ENCODE measurements at regions not wholly inside any gene's neighbourhood (a gene's known extent, or its start where the extent isn't known, plus 50 kb on each side); places are given as distances from the start of the nearest gene placed in this dataset.

- peaks cover 1% of the 10 kb centered on the region; the same call in 1 of the 2 replicates for H3K36me3 Mint-ChIP-seq (ENCODE audit: low read depth)
- H3K4me1 Mint-ChIP-seq (ENCODE audit: low read depth) = no peaks in the 10 kb centered on the region
- no peaks in the 10 kb centered on the region for H3K27me3 Mint-ChIP-seq (ENCODE audit: insufficient read depth)
- H3K4me3 Mint-ChIP-seq = no peak overlapping the region
- H3K9me3 Mint-ChIP-seq = peaks cover 52% of the 10 kb centered on the region
- TF ChIP-seq, protein P1, sequence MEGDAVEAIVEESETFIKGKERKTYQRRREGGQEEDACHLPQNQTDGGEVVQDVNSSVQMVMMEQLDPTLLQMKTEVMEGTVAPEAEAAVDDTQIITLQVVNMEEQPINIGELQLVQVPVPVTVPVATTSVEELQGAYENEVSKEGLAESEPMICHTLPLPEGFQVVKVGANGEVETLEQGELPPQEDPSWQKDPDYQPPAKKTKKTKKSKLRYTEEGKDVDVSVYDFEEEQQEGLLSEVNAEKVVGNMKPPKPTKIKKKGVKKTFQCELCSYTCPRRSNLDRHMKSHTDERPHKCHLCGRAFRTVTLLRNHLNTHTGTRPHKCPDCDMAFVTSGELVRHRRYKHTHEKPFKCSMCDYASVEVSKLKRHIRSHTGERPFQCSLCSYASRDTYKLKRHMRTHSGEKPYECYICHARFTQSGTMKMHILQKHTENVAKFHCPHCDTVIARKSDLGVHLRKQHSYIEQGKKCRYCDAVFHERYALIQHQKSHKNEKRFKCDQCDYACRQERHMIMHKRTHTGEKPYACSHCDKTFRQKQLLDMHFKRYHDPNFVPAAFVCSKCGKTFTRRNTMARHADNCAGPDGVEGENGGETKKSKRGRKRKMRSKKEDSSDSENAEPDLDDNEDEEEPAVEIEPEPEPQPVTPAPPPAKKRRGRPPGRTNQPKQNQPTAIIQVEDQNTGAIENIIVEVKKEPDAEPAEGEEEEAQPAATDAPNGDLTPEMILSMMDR (IDR thresholded peaks at IDR 0.05) = no peak
- no peak overlapping the region for H3K27ac Mint-ChIP-seq
- no peak for DNase-seq
Observed at GRCh38 chr3:144864646-144865045, 893.0 kb downstream of the DIPK2A start.

DNA sequence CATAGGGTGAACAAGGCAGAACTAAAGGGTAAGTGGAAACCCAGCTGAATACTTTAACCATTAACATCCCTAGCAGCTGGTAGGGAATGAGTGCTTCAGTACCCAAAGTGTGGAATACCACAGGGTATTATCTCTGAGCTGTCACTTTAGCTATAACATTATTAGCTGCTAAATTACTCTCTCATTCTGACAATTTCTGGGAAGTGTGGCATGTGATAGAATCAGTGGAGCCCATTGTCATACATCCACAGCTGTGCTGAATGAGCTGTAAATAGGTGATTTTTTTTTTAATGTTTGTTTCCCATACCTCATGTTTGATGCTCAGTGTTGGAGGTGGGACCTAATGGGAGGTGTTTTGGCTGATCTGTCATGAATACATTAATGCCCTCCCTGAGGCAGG, 894.3 kb downstream of the DIPK2A start:
- H3K27ac Mint-ChIP-seq = no peak overlapping the region
- peaks cover 64% of the 10 kb centered on the region for H3K9me3 Mint-ChIP-seq
- TF ChIP-seq, protein P1 (IDR thresholded peaks at IDR 0.05) = no peak
- H3K4me3 Mint-ChIP-seq = no peak overlapping the region
- H3K27me3 Mint-ChIP-seq (ENCODE audit: insufficient read depth) = no peaks in the 10 kb centered on the region
- H3K36me3 Mint-ChIP-seq (ENCODE audit: low read depth) = peaks cover 4% of the 10 kb centered on the region; the same call in 1 of the 2 replicates
- H3K4me1 Mint-ChIP-seq (ENCODE audit: low read depth) = no peaks in the 10 kb centered on the region
- DNase-seq = no peak

GRCh38 chr3:144866476-144866875, 894.9 kb downstream of the DIPK2A start:
- peaks cover 63% of the 10 kb centered on the region for H3K9me3 Mint-ChIP-seq
- DNase-seq = no peak
- no peak overlapping the region for H3K27ac Mint-ChIP-seq
- no peak overlapping the region for H3K4me3 Mint-ChIP-seq
- peaks cover 4% of the 10 kb centered on the region; the same call in 1 of the 2 replicates for H3K36me3 Mint-ChIP-seq (ENCODE audit: low read depth)
- H3K27me3 Mint-ChIP-seq (ENCODE audit: insufficient read depth) = no peaks in the 10 kb centered on the region
- TF ChIP-seq, protein P1 (IDR thresholded peaks at IDR 0.05) = no peak
- no peaks in the 10 kb centered on the region for H3K4me1 Mint-ChIP-seq (ENCODE audit: low read depth)

GRCh38 chr3:144868506-144868905, 896.9 kb downstream of the DIPK2A start:
- TF ChIP-seq, protein P1 (IDR thresholded peaks at IDR 0.05) = no peak
- no peak for DNase-seq
- H3K9me3 Mint-ChIP-seq = peaks cover 51% of the 10 kb centered on the region
- H3K27ac Mint-ChIP-seq = no peak overlapping the region
- no peak overlapping the region for H3K4me3 Mint-ChIP-seq
- H3K27me3 Mint-ChIP-seq (ENCODE audit: insufficient read depth) = no peaks in the 10 kb centered on the region
- no peaks in the 10 kb centered on the region for H3K4me1 Mint-ChIP-seq (ENCODE audit: low read depth)
- peaks cover 4% of the 10 kb centered on the region; the same call in 1 of the 2 replicates for H3K36me3 Mint-ChIP-seq (ENCODE audit: low read depth)

DNA sequence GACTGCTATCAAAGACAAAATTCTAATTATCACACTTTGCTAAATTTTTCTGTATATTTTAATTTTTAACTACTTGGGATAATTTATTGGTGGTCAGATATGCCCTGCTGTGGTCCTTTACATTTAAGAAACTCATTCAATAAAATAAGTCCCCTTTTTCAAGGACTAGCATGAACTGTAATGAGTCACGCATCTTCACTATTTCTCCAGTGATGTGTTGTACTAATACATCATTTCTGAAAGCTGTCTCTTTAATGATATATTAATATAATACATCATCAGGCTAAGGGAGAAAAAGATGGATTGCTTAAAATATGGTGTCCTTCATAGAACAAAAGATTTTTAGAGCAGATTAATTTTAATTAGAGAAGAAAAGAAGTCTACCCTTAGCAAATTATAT, 901.4 kb downstream of the DIPK2A start:
- Mint-ChIP-seq H3K4me3 (no peak overlapping the region), H3K9me3 (peaks cover 47% of the 10 kb centered on the region), H3K27me3 (ENCODE audit: insufficient read depth) (no peaks in the 10 kb centered on the region), H3K4me1 (ENCODE audit: low read depth) (no peaks in the 10 kb centered on the region), H3K27ac (no peak overlapping the region), H3K36me3 (ENCODE audit: low read depth) (peaks cover 4% of the 10 kb centered on the region; the same call in 1 of the 2 replicates)
- TF ChIP-seq, protein P1 (IDR thresholded peaks at IDR 0.05) = no peak
- no peak for DNase-seq

DNA sequence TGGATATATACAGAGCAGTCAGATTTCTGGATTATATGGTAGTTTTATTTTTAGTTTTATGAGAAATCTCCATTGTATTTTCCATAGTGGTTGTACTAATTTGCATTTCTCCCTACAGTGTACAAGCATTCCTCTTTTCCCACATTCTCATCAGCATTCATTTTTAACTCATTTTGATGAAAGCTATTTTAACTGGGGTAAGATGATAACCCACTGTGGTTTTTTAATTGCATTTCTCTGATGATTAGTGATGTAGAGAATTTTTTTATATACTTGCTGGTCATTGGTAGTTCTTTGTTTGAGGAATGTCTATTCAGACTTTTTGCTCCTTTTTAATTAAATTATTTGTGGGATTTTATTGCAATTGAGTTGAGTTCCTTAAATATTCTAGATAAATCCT, 903.6 kb downstream of the DIPK2A start:
- no peaks in the 10 kb centered on the region for H3K27me3 Mint-ChIP-seq (ENCODE audit: insufficient read depth)
- peaks cover 40% of the 10 kb centered on the region for H3K9me3 Mint-ChIP-seq
- TF ChIP-seq, protein P1 (IDR thresholded peaks at IDR 0.05) = no peak
- no peaks in the 10 kb centered on the region for H3K4me1 Mint-ChIP-seq (ENCODE audit: low read depth)
- H3K27ac Mint-ChIP-seq = no peak overlapping the region
- no peak overlapping the region for H3K4me3 Mint-ChIP-seq
- H3K36me3 Mint-ChIP-seq (ENCODE audit: low read depth) = no peaks in the 10 kb centered on the region
- DNase-seq = no peak
